Breast epithelium (tissue), 3 donors: ENCODE measurements at regions not wholly inside any gene's neighbourhood (a gene's known extent, or its start where the extent isn't known, plus 50 kb on each side); places are given as distances from the start of the nearest gene placed in this dataset.

Experiments used
- POLR2A ChIP-seq: fragments of 450-650 bp; IDR thresholded peaks from one replicate; pipeline ENCODE4 v1.6.1; 2016; ENCODE audit warnings: antibody characterized with exemption, mild to moderate bottlenecking, moderate library complexity
- POLR2AphosphoS5 ChIP-seq, 3 donors: sonication (generic); formaldehyde crosslinking; IDR thresholded peaks; one replicate each; pipeline ENCODE4 v1.6.1; 2017; ENCODE audit warnings: antibody characterized with exemption in 3 of 3
- TF ChIP-seq, protein P1 (sequence below), 3 donors: fragments of 450-650 bp; IDR thresholded peaks; one replicate each; pipeline ENCODE4 v1.5.1; 2016 to 2017; ENCODE audit warnings: antibody characterized with exemption in 3 of 3, mild to moderate bottlenecking in 3 of 3, moderate library complexity in 3 of 3

GRCh38 chr9:108197899-108198298 lies 657.9 kb downstream of the ACTL7B start:
- TF ChIP-seq, protein P1, sequence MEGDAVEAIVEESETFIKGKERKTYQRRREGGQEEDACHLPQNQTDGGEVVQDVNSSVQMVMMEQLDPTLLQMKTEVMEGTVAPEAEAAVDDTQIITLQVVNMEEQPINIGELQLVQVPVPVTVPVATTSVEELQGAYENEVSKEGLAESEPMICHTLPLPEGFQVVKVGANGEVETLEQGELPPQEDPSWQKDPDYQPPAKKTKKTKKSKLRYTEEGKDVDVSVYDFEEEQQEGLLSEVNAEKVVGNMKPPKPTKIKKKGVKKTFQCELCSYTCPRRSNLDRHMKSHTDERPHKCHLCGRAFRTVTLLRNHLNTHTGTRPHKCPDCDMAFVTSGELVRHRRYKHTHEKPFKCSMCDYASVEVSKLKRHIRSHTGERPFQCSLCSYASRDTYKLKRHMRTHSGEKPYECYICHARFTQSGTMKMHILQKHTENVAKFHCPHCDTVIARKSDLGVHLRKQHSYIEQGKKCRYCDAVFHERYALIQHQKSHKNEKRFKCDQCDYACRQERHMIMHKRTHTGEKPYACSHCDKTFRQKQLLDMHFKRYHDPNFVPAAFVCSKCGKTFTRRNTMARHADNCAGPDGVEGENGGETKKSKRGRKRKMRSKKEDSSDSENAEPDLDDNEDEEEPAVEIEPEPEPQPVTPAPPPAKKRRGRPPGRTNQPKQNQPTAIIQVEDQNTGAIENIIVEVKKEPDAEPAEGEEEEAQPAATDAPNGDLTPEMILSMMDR (IDR thresholded peaks at IDR 0.05): no peak
- TF ChIP-seq POLR2AphosphoS5 (IDR thresholded peaks at IDR 0.05) (no peak), POLR2A (no peak)
